Middle frontal gyrus (tissue), 1 donor: ENCODE measurements at regions not wholly inside any gene's neighbourhood (a gene's known extent, or its start where the extent isn't known, plus 50 kb on each side); places are given as distances from the start of the nearest gene placed in this dataset.
"Not testable (repeated sequence)": the region's sequence is repeated elsewhere in the genome, so short reads cannot be mapped to it uniquely, and the experiment has no call there.

Experiments used
- DNase-seq: peaks from one replicate; pipeline ENCODE4 v3.0.0-alpha.2; 2015; ENCODE audit warnings: low spot score; ENCODE audit errors: extremely low spot score

GRCh38 chr5:37971483-37972024 is 131.7 kb upstream of the GDNF start:
- no peak for DNase-seq

GRCh38 chr5:37966871-37967270 is 127.0 kb upstream of the GDNF start:
- no peak for DNase-seq

- no peak for DNase-seq
Observed at GRCh38 chr5:37966291-37966690, 126.5 kb upstream of the GDNF start.

- no peak for DNase-seq
Observed at GRCh38 chr5:37962389-37962788, 122.5 kb upstream of the GDNF start.

- DNase-seq: no peak
Observed at GRCh38 chr5:37957218-37957617, 117.4 kb upstream of the GDNF start.

- no peak for DNase-seq
Observed at GRCh38 chr5:37955748-37956147, 115.9 kb upstream of the GDNF start.

GRCh38 chr5:37954561-37954960 is 114.7 kb upstream of the GDNF start:
- DNase-seq: no peak

GRCh38 chr5:37951946-37952721 is 112.3 kb upstream of the GDNF start:
- DNase-seq: no peak

- DNase-seq: no peak
Observed at GRCh38 chr5:37950436-37950835, 110.6 kb upstream of the GDNF start.

- DNase-seq: no peak
Observed at GRCh38 chr5:37945446-37945845, 105.6 kb upstream of the GDNF start.

GRCh38 chr5:37943136-37943535 is 103.3 kb upstream of the GDNF start:
- not testable (repeated sequence) for DNase-seq

GRCh38 chr5:37940931-37941623 is 101.2 kb upstream of the GDNF start:
- no peak for DNase-seq

GRCh38 chr5:37938861-37939260 is 99.0 kb upstream of the GDNF start:
- no peak for DNase-seq

- DNase-seq: no peak
Observed at GRCh38 chr5:37938076-37938852, 98.4 kb upstream of the GDNF start.

- no peak for DNase-seq
Observed at GRCh38 chr5:37936091-37936490, 96.2 kb upstream of the GDNF start.

GRCh38 chr5:37933576-37933975 is 93.7 kb upstream of the GDNF start:
- no peak for DNase-seq

- no peak for DNase-seq
Observed at GRCh38 chr5:37932450-37932849, 92.6 kb upstream of the GDNF start.

- no peak for DNase-seq
Observed at GRCh38 chr5:37931541-37931940, 91.7 kb upstream of the GDNF start.

GRCh38 chr5:37930350-37930749 is 90.5 kb upstream of the GDNF start:
- DNase-seq: no peak

GRCh38 chr5:37929791-37930190 is 90.0 kb upstream of the GDNF start:
- DNase-seq: no peak

- not testable (repeated sequence) for DNase-seq
Observed at GRCh38 chr5:37927753-37928152, 87.9 kb upstream of the GDNF start.

GRCh38 chr5:37926732-37927131 is 86.9 kb upstream of the GDNF start:
- DNase-seq: no peak
